H1 (cell line): ENCODE measurements at regions not wholly inside any gene's neighbourhood (a gene's known extent, or its start where the extent isn't known, plus 50 kb on each side); places are given as distances from the start of the nearest gene placed in this dataset.

ENCODE experiments used
- CTCF ChIA-PET: fragments of 300-600 bp; sonication (Branson Sonifier 250); formaldehyde crosslinking; loops from one replicate; lab custom pipeline; 2021; ENCODE audit not compliant: partially characterized antibody; lab: Charles Lee
- POLR2A ChIA-PET: fragments of 300-600 bp; sonication (Branson Sonifier 250); formaldehyde crosslinking; loops from one replicate; lab custom pipeline; 2021; ENCODE audit warnings: inconsistent platforms; ENCODE audit not compliant: partially characterized antibody; lab: Charles Lee
- DNase-seq, 2 experiments: peaks; one replicate each; pipeline versions ENCODE4 v3.0.0 to v3.0.0-alpha.2; 2010 to 2022; ENCODE audit warnings: low spot score in 2 of 2, low read depth in 1 of 2, mixed read lengths in 1 of 2
- FAIRE-seq: peaks from 2 replicates; lab custom pipeline; 2011; peaks lifted over from hg19 to GRCh38; lab: Jason Lieb, UNC
- H2AFZ ChIP-seq: 2 replicates; pipeline ENCODE4 v1.8.1; 2012; ENCODE audit warnings: low read length, inconsistent platforms
- H2AK5ac ChIP-seq: 2 replicates; pipeline ENCODE4 v1.6.1; 2013; ENCODE audit warnings: low read depth, low read length
- H2BK120ac ChIP-seq: replicated peaks from 2 replicates; pipeline ENCODE3; 2013; ENCODE audit warnings: low read depth, low read length, inconsistent platforms
- H2BK12ac ChIP-seq: 2 replicates; pipeline ENCODE4 v1.6.1; 2013; ENCODE audit warnings: low read depth, low read length
- H2BK15ac ChIP-seq: 2 replicates; pipeline ENCODE4 v1.6.1; 2013; ENCODE audit warnings: low read length
- H2BK20ac ChIP-seq: 2 replicates; pipeline ENCODE4 v1.6.1; 2013; ENCODE audit warnings: low read length
- H2BK5ac ChIP-seq: 2 replicates; pipeline ENCODE4 v1.6.1; 2013; ENCODE audit warnings: low read depth, low read length
- H3K14ac ChIP-seq: 2 replicates; pipeline ENCODE4 v1.6.1; 2013; ENCODE audit warnings: inconsistent platforms; ENCODE audit not compliant: insufficient read length
- H3K18ac ChIP-seq: 2 replicates; pipeline ENCODE4 v1.6.1; 2013; ENCODE audit warnings: low read length; ENCODE audit errors: extremely low read depth
- H3K23ac ChIP-seq: 2 replicates; pipeline ENCODE4 v1.6.1; 2013; ENCODE audit warnings: inconsistent platforms; ENCODE audit not compliant: insufficient read length
- H3K23me2 ChIP-seq: 2 replicates; pipeline ENCODE4 v1.6.1; 2013; ENCODE audit warnings: low read depth, low read length
- H3K27ac ChIP-seq: 2 replicates; pipeline ENCODE4 v1.6.1; 2011; ENCODE audit warnings: low read depth, low read length, inconsistent platforms
- H3K27me3 ChIP-seq, 4 experiments: replicated peaks in 1 of 4; 1 replicate in 1 of 4; 2 replicates in 3 of 4; pipeline versions ENCODE4 v1.6.1 to v1.8.1; 2011 to 2013; ENCODE audit warnings: low read length in 3 of 4, mild to moderate bottlenecking in 3 of 4, inconsistent platforms in 2 of 4, mixed read lengths in 2 of 4, moderate library complexity in 1 of 4; ENCODE audit not compliant: control insufficient read depth in 3 of 4, insufficient read depth in 3 of 4; ENCODE audit errors: extremely low read depth in 1 of 4
- H3K36me3 ChIP-seq, 4 experiments: 2 replicates each; pipeline versions ENCODE4 v1.6.1 to v1.8.1; 2011 to 2013; ENCODE audit warnings: mild to moderate bottlenecking in 4 of 4, low read length in 3 of 4, moderate library complexity in 2 of 4, control low read depth in 1 of 4, inconsistent platforms in 1 of 4; ENCODE audit not compliant: insufficient read depth in 4 of 4, control insufficient read depth in 2 of 4
- H3K4ac ChIP-seq: replicated peaks from 2 replicates; pipeline ENCODE3; 2013; ENCODE audit warnings: low read length, low read depth, mixed read lengths, inconsistent platforms; ENCODE audit not compliant: insufficient read length
- H3K4me1 ChIP-seq, 4 experiments: replicated peaks in 1 of 4; 1 replicate in 1 of 4; 2 replicates in 3 of 4; pipeline versions ENCODE4 v1.6.1 to v1.8.1; 2011 to 2013; ENCODE audit warnings: low read length in 3 of 4, inconsistent platforms in 2 of 4, mixed read lengths in 1 of 4; ENCODE audit not compliant: insufficient read depth in 4 of 4, control insufficient read depth in 3 of 4
- H3K4me2 ChIP-seq, 2 experiments: 2 replicates each; pipeline versions ENCODE4 v1.6.1 to v1.8.1; 2011 to 2013; ENCODE audit warnings: low read depth in 2 of 2, low read length in 2 of 2, control low read depth in 1 of 2, inconsistent platforms in 1 of 2, mild to moderate bottlenecking in 1 of 2; ENCODE audit not compliant: insufficient read depth in 1 of 2
- H3K4me3 ChIP-seq, 4 experiments: fragments of 200-600, 300-600 bp in 1 of 4; sonication (generic), shearing (Covaris generic), sonication (Bioruptor Twin) in 1 of 4; 2 replicates each; pipeline versions ENCODE4 v1.5.1 to v1.8.1; 2011 to 2016; ENCODE audit warnings: low read length in 4 of 4, low read depth in 3 of 4, control low read depth in 2 of 4, inconsistent platforms in 2 of 4, mild to moderate bottlenecking in 2 of 4, mixed read lengths in 1 of 4, moderate library complexity in 1 of 4; ENCODE audit not compliant: insufficient read depth in 2 of 4; ENCODE audit errors: extremely low read depth in 1 of 4
- H3K56ac ChIP-seq: replicated peaks from 2 replicates; pipeline ENCODE3; 2013; ENCODE audit warnings: low read depth, mild to moderate bottlenecking, mixed read lengths, low read length, inconsistent platforms; ENCODE audit not compliant: insufficient read length
- H3K79me1 ChIP-seq: 2 replicates; pipeline ENCODE4 v1.6.1; 2013; ENCODE audit warnings: low read depth, low read length, control low read depth
- H3K79me2 ChIP-seq, 2 experiments: 2 replicates each; pipeline versions ENCODE4 v1.6.1 to v1.8.1; 2012 to 2013; ENCODE audit warnings: low read length in 2 of 2, mild to moderate bottlenecking in 2 of 2, inconsistent platforms in 1 of 2; ENCODE audit not compliant: insufficient read depth in 2 of 2, control insufficient read depth in 1 of 2
- H3K9ac ChIP-seq, 4 experiments: replicated peaks in 1 of 4; 1 replicate in 1 of 4; 2 replicates in 3 of 4; pipeline versions ENCODE4 v1.6.1 to v1.8.1; 2011 to 2013; ENCODE audit warnings: low read depth in 3 of 4, low read length in 3 of 4, control low read depth in 2 of 4, mild to moderate bottlenecking in 2 of 4, moderate library complexity in 2 of 4, inconsistent platforms in 1 of 4; ENCODE audit errors: extremely low read depth in 1 of 4
- H3K9me3 ChIP-seq, 2 experiments: 2 replicates each; pipeline versions ENCODE4 v1.6.1 to v1.8.1; 2012 to 2013; ENCODE audit warnings: mild to moderate bottlenecking in 2 of 2, moderate library complexity in 2 of 2, control low read depth in 1 of 2, inconsistent platforms in 1 of 2, low read depth in 1 of 2, low read length in 1 of 2, mixed read lengths in 1 of 2; ENCODE audit not compliant: insufficient read depth in 2 of 2
- H4K20me1 ChIP-seq, 2 experiments: replicated peaks in 1 of 2; 2 replicates each; pipeline versions ENCODE3 to v1.8.1; 2011 to 2013; ENCODE audit warnings: inconsistent platforms in 2 of 2, low read length in 2 of 2, mild to moderate bottlenecking in 1 of 2; ENCODE audit not compliant: insufficient read depth in 2 of 2, control insufficient read depth in 1 of 2
- H4K5ac ChIP-seq: 2 replicates; pipeline ENCODE4 v1.6.1; 2013; ENCODE audit warnings: low read length, low read depth, mixed read lengths, inconsistent platforms; ENCODE audit not compliant: insufficient read length
- H4K8ac ChIP-seq: 2 replicates; pipeline ENCODE4 v1.8.0; 2013; ENCODE audit warnings: mild to moderate bottlenecking, moderate library complexity, low read length, inconsistent platforms; ENCODE audit not compliant: insufficient read depth; ENCODE audit errors: extremely low read depth
- H4K91ac ChIP-seq: replicated peaks from 2 replicates; pipeline ENCODE3; 2013; ENCODE audit warnings: low read length, mixed read lengths, inconsistent platforms; ENCODE audit not compliant: insufficient read length
- ASH2L ChIP-seq: fragments of 200-600, 300-600 bp; sonication (generic); IDR thresholded peaks from one replicate; pipeline ENCODE4 v1.7.1; 2017; ENCODE audit warnings: low read length
- CHD2 ChIP-seq: IDR thresholded peaks from 2 replicates; pipeline ENCODE4 v1.6.1; 2012; ENCODE audit warnings: low read length, improper control_type of control experiment
- EP300 ChIP-seq, 2 experiments: IDR thresholded peaks; 1 replicate in 1 of 2; 2 replicates in 1 of 2; pipeline ENCODE4 v1.6.1; 2011 to 2012; ENCODE audit warnings: low read depth in 2 of 2, low read length in 2 of 2, mild to moderate bottlenecking in 2 of 2, borderline replicate concordance in 1 of 2, inconsistent platforms in 1 of 2, moderate library complexity in 1 of 2
- HDAC2 ChIP-seq, 2 experiments: fragments of 300-600 bp in 1 of 2; sonication (generic) in 1 of 2; IDR thresholded peaks; 2 replicates each; pipeline ENCODE4 v1.6.1; 2011 to 2012; ENCODE audit warnings: low read depth in 2 of 2, low read length in 2 of 2, mild to moderate bottlenecking in 2 of 2, moderate library complexity in 2 of 2, borderline replicate concordance in 1 of 2, inconsistent platforms in 1 of 2
- POLR2AphosphoS5 ChIP-seq: IDR thresholded peaks from 2 replicates; pipeline ENCODE4 v1.6.1; 2011; ENCODE audit warnings: low read depth, low read length
- RNF2 ChIP-seq: fragments of 200-900, 300-1000 bp; sonication (generic); IDR thresholded peaks from 2 replicates; pipeline ENCODE4 v1.7.1; 2016; ENCODE audit warnings: borderline replicate concordance, low read depth, mild to moderate bottlenecking, antibody characterized with exemption, low read length; ENCODE audit not compliant: poor library complexity, severe bottlenecking; ENCODE audit errors: missing control alignments
- SAP30 ChIP-seq: fragments of 300-600 bp; sonication (generic); IDR thresholded peaks from 2 replicates; pipeline ENCODE4 v1.7.1; 2012; ENCODE audit warnings: low read length, moderate library complexity, mild to moderate bottlenecking, inconsistent platforms; ENCODE audit not compliant: insufficient read depth, insufficient replicate concordance
- SIN3A ChIP-seq, 2 experiments: IDR thresholded peaks in 1 of 2; conservative IDR thresholded peaks in 1 of 2; 2 replicates each; pipeline ENCODE4 v1.6.1; 2011 to 2012; ENCODE audit warnings: low read length in 2 of 2, improper control_type of control experiment in 1 of 2, low read depth in 1 of 2, mild to moderate bottlenecking in 1 of 2
- SIRT6 ChIP-seq: IDR thresholded peaks from one replicate; pipeline ENCODE4 v1.7.1; 2012; ENCODE audit warnings: low read length, inconsistent platforms
- SIX5 ChIP-seq: IDR thresholded peaks from 2 replicates; pipeline ENCODE4 v1.6.1; 2011; ENCODE audit warnings: mild to moderate bottlenecking, low read depth, low read length
- SP1 ChIP-seq: IDR thresholded peaks from 2 replicates; pipeline ENCODE4 v1.6.1; 2011; ENCODE audit warnings: low read depth, low read length
- SP4 ChIP-seq: IDR thresholded peaks from 2 replicates; pipeline ENCODE4 v1.6.1; 2012; ENCODE audit warnings: low read length, inconsistent platforms
- SRF ChIP-seq: IDR thresholded peaks from 2 replicates; pipeline ENCODE4 v1.6.1; 2011; ENCODE audit warnings: mild to moderate bottlenecking, low read depth, low read length, moderate library complexity
- TAF7 ChIP-seq: optimal IDR thresholded peaks from 2 replicates; pipeline ENCODE3; 2011; ENCODE audit warnings: low read depth, mild to moderate bottlenecking, inconsistent platforms, low read length, moderate library complexity, borderline replicate concordance
- ZNF274 ChIP-seq: IDR thresholded peaks from 2 replicates; pipeline ENCODE4 v1.7.0; 2012; ENCODE audit warnings: low read length, borderline replicate concordance; ENCODE audit errors: extremely low read depth
- TF ChIP-seq, protein P1 (sequence below): IDR thresholded peaks from 2 replicates; pipeline ENCODE4 v1.6.1; 2012; ENCODE audit warnings: inconsistent platforms

DNA sequence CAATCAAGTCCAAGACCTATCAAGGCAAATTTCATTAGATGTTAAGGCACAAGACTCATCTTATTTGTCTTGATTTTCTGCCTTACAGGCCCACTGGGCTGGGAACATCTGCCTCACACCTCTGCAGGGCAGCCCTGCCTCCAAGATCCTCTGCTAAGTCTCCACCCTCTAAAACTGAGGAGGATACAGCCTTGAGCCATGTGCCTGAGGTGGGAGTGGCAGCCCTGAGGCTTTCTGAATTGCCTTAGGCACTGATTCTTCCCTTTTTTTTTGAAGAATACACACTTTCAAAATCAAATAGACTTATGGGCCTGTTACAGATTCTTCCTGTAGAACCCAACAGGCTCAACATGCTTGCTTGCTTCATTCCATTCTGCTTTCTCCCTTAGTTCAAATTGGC lies 544.3 kb upstream of the ADAMTS5 start:
- Histone ChIP-seq H4K5ac (no peak overlapping the region), H3K27me3 (no peaks in the 10 kb centered on the region), H2AFZ (no peak overlapping the region), H3K9me3 (no peaks in the 10 kb centered on the region), H3K9ac (no peak overlapping the region), H3K23me2 (no peaks in the 10 kb centered on the region), H3K79me2 (no peaks in the 10 kb centered on the region), H3K27ac (no peak overlapping the region), H2BK15ac (no peak overlapping the region), H3K4ac (no peak overlapping the region), H3K36me3 (no peaks in the 10 kb centered on the region), H2BK20ac (0 out of 2 replicates have a peak overlapping the region, but pooled peaks have one; percentile 21), H3K14ac (no peak overlapping the region), H3K4me3 (no peak overlapping the region), H4K8ac (no peak overlapping the region), H3K4me2 (no peak overlapping the region), H4K20me1 (no peaks in the 10 kb centered on the region), H2BK120ac (no peak overlapping the region), H2AK5ac (no peak overlapping the region), H3K56ac (no peak overlapping the region), H3K79me1 (no peaks in the 10 kb centered on the region), H3K18ac (no peak overlapping the region), H3K23ac (no peak overlapping the region), H3K4me1 (no peaks in the 10 kb centered on the region), H2BK12ac (no peak overlapping the region), H4K91ac (no peak overlapping the region), H2BK5ac (no peak overlapping the region)
- POLR2A ChIA-PET = no interaction called here
- DNase-seq (no peak), FAIRE-seq (no peak)
- CTCF ChIA-PET = no interaction called here
- TF ChIP-seq TAF7 (no peak), ASH2L (no peak), EP300 (IDR thresholded peaks at IDR 0.05; ENCODE audit: borderline replicate concordance in 1 of 2, low read depth in 2 of 2, low read length in 2 of 2) (no peak), SAP30 (no peak), SIN3A (conservative IDR thresholded peaks at IDR 0.05 in 1 of 2, IDR thresholded peaks at IDR 0.05 in 1 of 2; ENCODE audit: low read depth in 1 of 2, low read length in 2 of 2) (no peak), HDAC2 (IDR thresholded peaks at IDR 0.05; ENCODE audit: borderline replicate concordance in 1 of 2, low read depth in 2 of 2, low read length in 2 of 2) (no peak), SP1 (no peak), SIX5 (no peak), RNF2 (no peak), CHD2 (no peak), SRF (no peak), POLR2AphosphoS5 (no peak), SIRT6 (no peak), SP4 (no peak), ZNF274 (no peak)
- TF ChIP-seq, protein P1, sequence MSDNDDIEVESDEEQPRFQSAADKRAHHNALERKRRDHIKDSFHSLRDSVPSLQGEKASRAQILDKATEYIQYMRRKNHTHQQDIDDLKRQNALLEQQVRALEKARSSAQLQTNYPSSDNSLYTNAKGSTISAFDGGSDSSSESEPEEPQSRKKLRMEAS = no peak
